ENCODE measurements at regions not wholly inside any gene's neighbourhood (a gene's known extent, or its start where the extent isn't known, plus 50 kb on each side); places are given as distances from the start of the nearest gene placed in this dataset.

DNA sequence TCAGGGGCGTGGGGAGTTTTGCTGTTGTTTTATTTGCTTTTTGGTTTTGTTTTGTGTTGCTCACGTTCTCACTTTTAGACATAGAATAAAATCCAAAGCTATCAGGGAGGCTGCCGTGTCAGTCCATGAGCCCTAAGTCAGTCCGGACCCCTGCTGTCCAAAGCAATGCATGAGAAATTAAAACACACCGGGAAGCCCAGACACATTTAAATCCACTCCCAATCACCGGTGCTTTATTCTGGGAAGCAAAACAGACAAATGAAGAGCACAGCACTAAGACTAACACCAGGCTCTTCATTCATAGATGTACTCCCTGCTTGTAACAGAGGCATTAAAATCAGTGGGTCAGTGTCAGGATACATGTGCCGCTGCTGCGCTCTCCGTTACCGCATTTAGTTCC is 180.9 kb downstream of the IRX2 start:
- Histone ChIP-seq H3K36me3 (ENCODE audit: control insufficient read depth in 2 of 4, insufficient read depth in 4 of 4, low read length in 3 of 4) (no peaks in the 10 kb centered on the region), H4K8ac (ENCODE audit: extremely low read depth, insufficient read depth, low read length) (no peak overlapping the region), H4K20me1 (replicated peaks in 1 of 2; ENCODE audit: control insufficient read depth in 1 of 2, insufficient read depth in 2 of 2, low read length in 2 of 2) (no peaks in the 10 kb centered on the region), H2BK12ac (ENCODE audit: low read depth, low read length) (no peak overlapping the region), H3K14ac (ENCODE audit: insufficient read length) (no peak overlapping the region), H3K27ac (ENCODE audit: low read depth, low read length) (no peak overlapping the region), H2AFZ (ENCODE audit: low read length) (no peak overlapping the region), H3K4me1 (replicated peaks in 1 of 4; ENCODE audit: control insufficient read depth in 3 of 4, insufficient read depth in 4 of 4, low read length in 3 of 4) (peaks cover 0 to 5% (median 3%) of the 10 kb centered on the region in 4 experiments; a peak in 2 of 7 replicates), H3K4me2 (ENCODE audit: insufficient read depth in 1 of 2, low read depth in 2 of 2, low read length in 2 of 2) (no peak overlapping the region), H2BK15ac (ENCODE audit: low read length) (no peak overlapping the region), H3K79me2 (ENCODE audit: control insufficient read depth in 1 of 2, insufficient read depth in 2 of 2, low read length in 2 of 2) (no peaks in the 10 kb centered on the region), H3K27me3 (replicated peaks in 1 of 4; ENCODE audit: control insufficient read depth in 3 of 4, extremely low read depth in 1 of 4, insufficient read depth in 3 of 4, low read length in 3 of 4) (no peaks in the 10 kb centered on the region), H2BK20ac (ENCODE audit: low read length) (no peak overlapping the region), H2BK5ac (ENCODE audit: low read depth, low read length) (no peak overlapping the region), H2BK120ac (replicated peaks; ENCODE audit: low read depth, low read length) (no peak overlapping the region), H3K4ac (replicated peaks; ENCODE audit: insufficient read length, low read depth, low read length) (no peak overlapping the region), H4K5ac (ENCODE audit: insufficient read length, low read depth, low read length) (no peak overlapping the region), H3K56ac (replicated peaks; ENCODE audit: insufficient read length, low read depth, low read length) (no peak overlapping the region), H3K4me3 (ENCODE audit: extremely low read depth in 1 of 4, insufficient read depth in 2 of 4, low read depth in 3 of 4, low read length in 4 of 4) (no peak overlapping the region), H4K91ac (replicated peaks; ENCODE audit: insufficient read length, low read length) (no peak overlapping the region), H3K79me1 (ENCODE audit: low read depth, low read length) (no peaks in the 10 kb centered on the region), H2AK5ac (ENCODE audit: low read depth, low read length) (no peak overlapping the region), H3K9ac (replicated peaks in 1 of 4; ENCODE audit: extremely low read depth in 1 of 4, low read depth in 3 of 4, low read length in 3 of 4) (no peak overlapping the region), H3K9me3 (ENCODE audit: insufficient read depth in 2 of 2, low read depth in 1 of 2, low read length in 1 of 2) (no peaks in the 10 kb centered on the region), H3K18ac (ENCODE audit: extremely low read depth, low read length) (no peak overlapping the region), H3K23ac (ENCODE audit: insufficient read length) (no peak overlapping the region), H3K23me2 (ENCODE audit: low read depth, low read length) (no peaks in the 10 kb centered on the region)
- CTCF ChIA-PET (ENCODE audit: partially characterized antibody) = no interaction called here
- FAIRE-seq = no peak
- 66% methylated on average over 10 of the region's 10 CpGs; no CpG with 5 or more reads in 1 of the 2 experiments for WGBS, 2 experiments (ENCODE audit: extremely low coverage in 1 of 2, insufficient coverage in 1 of 2, insufficient read length in 1 of 2, insufficient replicate concordance in 2 of 2, low coverage in 1 of 2, low lambda C conversion rate in 2 of 2, missing lambda C conversion rate in 1 of 2)
- POLR2A ChIA-PET (ENCODE audit: partially characterized antibody) = no interaction called here
- DNase-seq (ENCODE audit: low read depth in 1 of 2, low spot score in 2 of 2) = no peak
- TF ChIP-seq TCF12 (IDR thresholded peaks at IDR 0.05; ENCODE audit: low read depth, low read length) (no peak), FOSL1 (IDR thresholded peaks at IDR 0.05; ENCODE audit: insufficient read depth, low read depth, low read length) (no peak)

Data from H1 (cell line).